ENCODE measurements at regions not wholly inside any gene's neighbourhood (a gene's known extent, or its start where the extent isn't known, plus 50 kb on each side); places are given as distances from the start of the nearest gene placed in this dataset.

GRCh38 chr1:165010418-165011070, 346.0 kb downstream of the LMX1A start:
- TF ChIP-seq MAX (IDR thresholded peaks at IDR 0.05) (no peak), CTCF (IDR thresholded peaks at IDR 0.05; ENCODE audit: low read depth, low read length, missing input control) (no peak), YY1 (IDR thresholded peaks at IDR 0.05) (no peak), FOXA2 (IDR thresholded peaks at IDR 0.05) (no peak), TAF1 (conservative IDR thresholded peaks at IDR 0.05) (no peak), REST (IDR thresholded peaks at IDR 0.05) (no peak)

Measured in liver (tissue), 3 donors.